NCI-H187 (cell line): ENCODE measurements at regions not wholly inside any gene's neighbourhood (a gene's known extent, or its start where the extent isn't known, plus 50 kb on each side); places are given as distances from the start of the nearest gene placed in this dataset.

ENCODE experiments used
- DNase-seq, 2 experiments: peaks; one replicate each; lab custom pipeline; 2025; lab: John Stamatoyannopoulos, UW

DNA sequence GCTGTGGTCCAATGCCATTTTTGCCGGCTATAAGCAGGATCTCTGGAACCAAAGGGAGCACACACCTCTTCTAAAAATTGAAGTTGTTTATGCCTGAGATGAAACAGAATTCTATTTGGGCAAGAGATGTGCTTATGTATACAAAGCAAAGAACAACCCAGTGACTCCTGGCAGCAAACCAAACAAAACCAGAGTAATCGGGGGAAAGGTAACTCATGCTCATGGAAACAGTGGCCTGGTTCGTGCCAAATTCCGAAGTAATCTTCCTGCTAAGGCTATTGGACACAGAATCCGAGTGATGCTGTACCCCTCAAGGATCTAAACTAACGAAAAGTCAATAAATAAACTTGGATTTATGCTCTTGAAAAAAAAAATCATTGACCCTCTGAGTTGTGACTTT, 178.7 kb downstream of the CEMIP2 start:
- DNase-seq, result no peak

GRCh38 chr9:71587576-71588362, 180.5 kb downstream of the CEMIP2 start:
- no peak for DNase-seq

GRCh38 chr9:71583792-71584191, 184.5 kb downstream of the CEMIP2 start:
- DNase-seq, result no peak

DNA sequence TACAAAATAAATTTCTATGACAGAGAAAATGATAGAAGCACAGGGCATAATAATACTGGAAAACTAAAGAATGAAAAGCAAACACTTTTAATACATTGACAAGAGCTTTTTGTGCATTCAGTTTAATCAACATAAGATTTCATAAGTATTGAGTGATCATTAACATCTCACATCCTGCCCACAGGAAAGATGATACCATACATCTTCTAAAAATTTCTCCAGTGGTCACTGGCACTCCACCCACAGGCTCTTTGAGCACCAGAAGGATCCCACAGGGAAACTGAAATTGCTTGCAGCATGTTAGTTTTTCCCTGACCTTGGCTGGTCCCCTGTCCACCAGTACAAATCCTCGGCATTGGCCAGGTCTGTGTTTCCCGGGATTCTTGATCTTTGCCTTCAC, 186.0 kb downstream of the CEMIP2 start:
- no peak for DNase-seq

DNA sequence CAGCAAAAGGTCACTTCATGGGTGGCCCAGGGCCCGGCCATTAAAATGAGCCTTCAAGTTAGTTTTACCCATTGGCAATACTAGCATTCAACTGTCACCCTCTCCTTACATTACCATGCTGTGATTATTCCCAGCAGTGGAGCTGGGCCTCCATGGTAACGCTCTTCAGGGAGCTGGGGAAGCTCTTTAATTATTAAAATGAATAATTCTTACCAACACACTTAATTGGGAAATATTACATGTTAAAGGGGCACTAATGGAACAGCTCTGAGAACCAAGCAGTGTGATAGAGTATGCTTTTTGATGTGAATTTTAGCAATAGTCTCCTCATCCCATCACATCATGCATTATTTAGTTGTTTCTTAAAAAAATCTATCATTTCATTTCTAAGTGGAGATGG, 187.2 kb downstream of the CEMIP2 start:
- no peak for DNase-seq

DNA sequence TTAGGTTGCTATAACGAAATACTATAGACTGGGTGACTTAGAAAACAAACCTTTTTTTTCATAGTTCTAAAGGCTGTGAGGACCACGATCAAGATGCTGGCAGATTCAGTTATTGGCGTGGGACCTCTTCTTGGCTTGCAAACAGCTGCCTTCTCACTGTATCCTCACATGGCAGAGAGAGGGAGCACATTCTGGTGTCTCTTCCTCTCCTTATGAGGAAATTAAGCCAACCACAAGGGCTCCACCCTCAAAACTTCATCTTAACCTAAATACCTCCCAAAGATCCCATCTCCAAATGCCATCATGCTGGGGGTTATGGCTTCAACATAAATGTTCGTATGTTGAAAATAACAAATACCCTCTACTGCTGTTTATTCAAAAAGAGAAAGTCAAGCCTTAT, 197.1 kb downstream of the CEMIP2 start:
- DNase-seq, result no peak

GRCh38 chr9:71567890-71568289, 200.4 kb downstream of the CEMIP2 start:
- no peak for DNase-seq

DNA sequence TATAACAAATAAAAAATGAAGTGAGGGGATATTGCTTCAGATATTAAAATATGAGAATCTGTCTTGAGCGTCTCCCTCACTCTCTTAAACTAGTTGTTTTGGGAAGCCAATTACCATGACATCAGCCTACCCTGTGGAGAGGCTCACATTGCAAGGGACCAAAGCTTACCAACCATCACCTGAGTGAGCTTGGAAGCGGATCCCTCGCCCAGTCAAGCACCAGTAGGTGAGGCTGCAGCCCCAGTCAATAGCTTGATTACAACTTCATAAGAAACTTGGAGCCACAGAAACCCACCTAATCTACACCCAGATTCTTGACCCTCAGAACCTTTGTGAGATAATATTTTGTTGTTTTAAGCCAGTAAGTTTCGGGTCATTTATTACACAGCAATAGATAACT, 206.2 kb downstream of the CEMIP2 start:
- DNase-seq, result no peak

DNA sequence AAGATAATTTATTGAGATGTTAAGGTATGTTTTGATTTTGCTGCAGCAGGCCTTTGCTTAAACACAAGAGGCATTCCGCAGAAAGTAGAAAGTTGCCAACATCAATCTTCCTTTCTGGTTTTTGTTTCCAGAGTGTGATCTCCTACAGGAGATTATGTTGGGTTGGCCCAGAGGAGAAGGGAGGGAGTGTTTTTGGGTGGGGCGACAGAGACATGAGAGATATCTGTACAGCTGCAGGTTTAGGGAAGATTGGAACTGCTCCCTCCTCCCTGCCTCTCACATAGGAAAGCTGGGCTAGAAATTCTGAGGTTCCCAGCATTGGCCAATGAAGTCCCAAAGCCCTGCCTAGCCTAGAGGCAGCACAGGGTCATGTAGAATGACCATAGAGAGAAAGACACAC, 211.0 kb downstream of the CEMIP2 start:
- DNase-seq, result no peak

DNA sequence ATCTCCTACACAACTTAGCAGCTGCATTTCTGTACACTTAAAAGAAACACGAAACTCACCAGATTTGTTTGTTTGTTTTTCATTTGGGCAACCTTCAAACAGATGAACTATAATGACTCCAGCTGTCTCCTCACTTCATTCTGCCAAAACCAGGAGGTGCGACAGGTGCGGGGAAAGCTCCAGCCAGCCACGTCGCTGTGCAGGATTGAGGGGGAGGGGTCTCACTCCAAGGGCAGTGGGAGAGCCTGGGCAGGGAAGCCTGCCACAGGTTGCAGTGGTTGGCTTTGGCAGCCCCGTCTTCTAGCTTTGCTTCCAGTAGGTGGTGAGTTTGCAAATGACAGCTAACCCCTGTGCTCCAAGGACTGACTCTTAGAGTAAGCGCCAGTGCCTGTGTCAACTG, 215.8 kb downstream of the CEMIP2 start:
- no peak for DNase-seq

- DNase-seq, result no peak
Measured at GRCh38 chr9:71549023-71549422, 219.3 kb downstream of the CEMIP2 start.

DNA sequence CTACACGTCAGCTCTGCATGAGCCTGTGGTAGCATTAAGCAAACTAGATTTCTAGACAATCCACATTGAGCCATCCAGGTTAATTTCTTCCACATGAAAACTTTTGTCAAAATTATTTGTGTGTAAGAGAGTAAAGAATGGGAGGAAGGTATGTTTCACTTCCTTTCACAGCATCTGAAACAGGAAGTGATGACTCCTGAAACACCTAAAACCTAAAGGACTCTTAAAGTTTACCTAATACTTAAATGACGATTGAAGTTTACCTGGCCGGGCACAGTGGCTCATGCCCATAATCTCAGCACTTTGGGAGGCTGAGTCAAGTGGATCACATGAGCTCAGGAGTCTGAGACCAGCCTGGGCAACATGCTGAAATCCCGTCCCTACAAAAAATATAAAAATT, 223.8 kb downstream of the CEMIP2 start:
- DNase-seq, result no peak

- no peak for DNase-seq
Measured at GRCh38 chr9:71541436-71541835, 226.9 kb downstream of the CEMIP2 start.

DNA sequence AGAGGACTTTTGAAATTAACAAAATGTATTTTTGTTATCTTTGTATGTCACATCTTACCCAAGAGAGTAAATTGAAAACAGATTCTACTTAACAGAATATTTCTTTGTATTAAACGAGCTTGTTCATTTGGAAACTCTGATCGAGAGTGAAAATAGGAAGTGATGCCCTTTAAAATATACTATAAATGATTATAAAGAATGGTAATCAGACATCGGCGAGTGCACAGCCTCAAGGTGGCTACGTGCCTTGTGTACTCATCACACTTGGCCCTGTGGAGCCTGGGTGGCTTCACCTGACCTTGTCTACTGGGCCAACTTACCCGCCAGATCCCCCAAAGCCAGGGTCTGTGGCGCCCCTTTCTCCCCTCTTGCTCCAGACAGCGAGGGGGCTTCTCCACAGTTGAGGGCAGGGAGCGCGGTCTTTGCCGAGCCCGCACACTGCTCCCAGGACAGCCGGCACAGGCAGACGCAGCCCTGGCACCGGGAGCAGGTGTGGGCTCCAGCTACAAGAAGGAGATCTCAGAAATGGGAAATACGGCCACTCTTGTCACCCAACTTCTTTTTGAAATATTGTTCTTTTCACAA, 243.2 kb downstream of the CEMIP2 start:
- DNase-seq, result no peak

DNA sequence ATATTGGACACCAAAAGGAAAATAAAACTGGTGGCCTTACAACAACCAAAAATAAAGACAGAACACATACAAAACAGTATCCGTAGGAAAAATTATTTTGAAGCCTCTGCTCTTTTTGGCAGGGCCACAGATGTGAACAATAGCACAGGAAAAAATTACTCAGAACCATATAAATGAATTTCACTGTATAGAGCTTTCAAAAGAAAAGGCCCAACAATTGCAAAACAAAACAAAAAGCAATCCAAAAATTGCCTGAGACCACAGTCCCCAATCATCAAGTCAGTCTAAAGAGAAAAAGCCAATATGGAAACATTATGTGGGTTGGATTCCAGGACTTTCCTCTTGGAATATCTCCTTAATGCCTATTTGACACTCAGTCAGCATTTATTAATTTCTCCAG, 243.8 kb downstream of the CEMIP2 start:
- DNase-seq, result no peak

DNA sequence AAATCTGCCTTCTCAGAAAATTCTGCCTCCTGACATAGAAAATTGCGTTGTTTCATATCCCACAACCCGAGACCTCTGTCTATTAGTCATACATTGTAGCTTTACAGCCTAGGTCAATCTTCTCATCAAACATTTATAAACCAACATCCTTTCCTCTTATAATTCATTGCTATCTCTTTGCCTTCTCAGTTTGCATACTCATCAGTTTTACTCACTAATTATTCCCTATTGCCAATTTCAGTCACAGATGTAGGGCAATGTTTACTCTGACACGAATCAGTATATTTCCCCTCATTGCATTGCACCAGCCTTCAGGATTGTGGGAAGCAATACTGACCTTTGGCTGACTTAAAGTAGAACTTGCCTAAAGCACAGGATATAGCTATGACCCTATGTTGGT, 247.2 kb downstream of the CEMIP2 start:
- no peak for DNase-seq

DNA sequence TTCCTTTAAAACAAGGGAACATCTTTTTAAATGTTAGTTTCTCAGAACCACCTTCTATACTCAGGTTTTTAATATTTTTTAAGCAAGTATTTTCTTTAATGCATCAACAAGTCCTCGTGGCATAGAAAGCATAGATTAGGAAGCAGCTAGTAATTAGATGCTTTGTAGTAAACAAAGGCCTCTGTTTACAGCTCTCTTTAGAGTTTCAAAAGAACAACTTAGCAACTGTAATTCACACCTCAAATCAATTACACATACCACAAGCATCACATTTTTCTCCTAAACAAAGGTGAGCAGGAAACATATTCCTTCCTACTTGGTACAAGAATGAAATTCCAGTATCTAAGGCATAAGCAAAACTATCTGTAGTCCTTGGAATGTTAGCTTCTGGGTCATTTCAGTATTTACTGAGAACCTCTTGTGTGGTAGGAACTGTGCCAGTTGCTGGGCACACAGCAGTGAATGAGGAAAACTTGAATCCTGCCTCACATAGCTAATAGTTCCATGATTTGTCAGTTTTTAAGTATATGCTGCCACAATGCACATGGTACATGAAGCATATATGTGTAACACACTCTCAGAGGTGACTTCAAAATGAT, 249.1 kb downstream of the CEMIP2 start:
- no peak for DNase-seq

DNA sequence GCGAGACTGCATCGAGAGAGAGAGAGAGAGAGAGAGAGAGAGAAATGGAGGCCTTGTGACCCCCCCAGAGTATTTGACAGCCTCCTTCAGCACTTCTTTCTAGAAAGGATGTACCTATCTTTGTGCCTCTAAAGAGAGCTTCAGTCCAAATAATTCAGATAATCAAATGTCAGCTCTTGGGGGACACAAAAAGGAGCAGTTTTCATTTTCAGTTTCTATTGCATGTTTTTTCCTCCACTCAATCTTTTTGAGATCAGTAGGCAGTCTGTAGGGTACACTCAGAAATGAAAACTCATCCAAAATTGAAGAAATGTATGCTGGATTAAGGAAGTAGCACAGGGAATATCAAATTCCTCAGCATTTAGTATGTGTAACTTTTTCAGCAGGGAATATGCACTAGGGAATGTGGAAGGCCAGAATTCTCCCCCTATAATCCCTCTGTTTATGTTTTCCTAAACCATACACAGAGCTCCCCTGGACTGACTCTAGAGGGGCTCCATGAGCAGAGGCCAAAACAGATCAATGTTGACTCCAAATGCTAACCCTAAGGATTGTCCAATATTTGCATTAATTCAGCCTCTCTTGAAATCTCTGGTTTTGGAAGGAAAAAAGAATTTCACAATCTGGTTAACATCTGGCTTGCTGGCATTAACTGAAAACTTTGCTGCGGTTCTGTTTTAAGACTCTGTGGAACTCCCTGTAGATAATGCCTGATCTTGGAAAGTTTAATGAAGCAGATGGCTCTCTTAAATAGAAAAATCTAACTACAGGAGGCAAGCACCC, 250.1 kb downstream of the CEMIP2 start:
- DNase-seq, result no peak

GRCh38 chr9:71515626-71516025, 252.7 kb downstream of the CEMIP2 start:
- no peak for DNase-seq

- no peak for DNase-seq
Measured at GRCh38 chr9:71515107-71515506, 253.2 kb downstream of the CEMIP2 start.

- DNase-seq, result no peak
Measured at GRCh38 chr9:71514344-71514975, 253.9 kb downstream of the CEMIP2 start.

- DNase-seq, result no peak
Measured at GRCh38 chr9:71509054-71509453, 259.3 kb downstream of the CEMIP2 start.
